Heart left ventricle (tissue), 16 donors: ENCODE measurements at regions not wholly inside any gene's neighbourhood (a gene's known extent, or its start where the extent isn't known, plus 50 kb on each side); places are given as distances from the start of the nearest gene placed in this dataset.

Experiments used
- ATAC-seq, 4 donors: fragments of 200-7000 bp; cut with Tn5 transposase; one replicate each; pipeline ENCODE4 v1.9.1; 2020 to 2022; ENCODE audit warnings: moderate library complexity in 4 of 4, mild to moderate bottlenecking in 3 of 4, moderate number of reproducible peaks in 1 of 4
- DNase-seq, 5 donors: peaks; one replicate each; pipeline ENCODE4 v3.0.0-alpha.2; 2020
- H3K27ac ChIP-seq, 12 donors: fragments of 200-600 bp; sonication (generic) in 4 of 12; one replicate each; pipeline versions ENCODE4 v1.5.0 to v1.8.0; 2016 to 2022; ENCODE audit warnings: mild to moderate bottlenecking in 2 of 12
- H3K27me3 ChIP-seq, 9 donors: fragments of 200-600 bp; sonication (generic) in 2 of 9; one replicate each; pipeline versions ENCODE4 v1.5.1 to v1.8.0; 2016 to 2022; ENCODE audit warnings: mild to moderate bottlenecking in 3 of 9
- H3K36me3 ChIP-seq, 9 donors: fragments of 200-600 bp; sonication (generic) in 2 of 9; one replicate each; pipeline versions ENCODE4 v1.5.0 to v1.8.0; 2018 to 2022; ENCODE audit warnings: mild to moderate bottlenecking in 2 of 9
- H3K4me1 ChIP-seq, 12 donors: fragments of 200-600 bp; sonication (generic) in 4 of 12; one replicate each; pipeline versions ENCODE4 v1.5.0 to v1.8.0; 2016 to 2022; ENCODE audit warnings: mild to moderate bottlenecking in 3 of 12
- H3K4me3 ChIP-seq, 12 donors: fragments of 200-600 bp; sonication (generic) in 4 of 12; one replicate each; pipeline versions ENCODE4 v1.5.0 to v1.8.0; 2017 to 2022; ENCODE audit warnings: mild to moderate bottlenecking in 9 of 12, moderate library complexity in 4 of 12
- H3K9me3 ChIP-seq, 12 donors: fragments of 200-600 bp; sonication (generic) in 4 of 12; one replicate each; pipeline versions ENCODE4 v1.5.0 to v1.8.0; 2016 to 2022; ENCODE audit warnings: mild to moderate bottlenecking in 1 of 12
- POLR2A ChIP-seq, 2 donors: fragments of 450-650 bp; IDR thresholded peaks; one replicate each; pipeline ENCODE4 v1.6.1; 2017; ENCODE audit warnings: antibody characterized with exemption in 2 of 2, mild to moderate bottlenecking in 2 of 2, moderate library complexity in 2 of 2
- WGBS, 4 donors: extraction: QIAGEN DNeasy Blood & Tissue Kit in 2 of 4; methylation state at CpG; one replicate each; pipeline versions ENCODE4 v1.1.5 to v1.1.7; 2013 to 2018; 5-methylcytosine and 5-hydroxymethylcytosine counted together
- intact Hi-C, 10 donors: fragments of 100-400 bp; cut with DNase I; formaldehyde crosslinking; loops; one replicate each; pipeline versions ENCODE4 v1.11.1 to v1.14.2; 2022
- TF ChIP-seq, protein P1 (sequence below), 12 donors: fragments of 200-600 bp; sonication (generic) in 4 of 12; IDR thresholded peaks; one replicate each; pipeline versions ENCODE4 v1.5.0 to v1.8.0; 2018 to 2022; ENCODE audit warnings: antibody characterized with exemption in 12 of 12, mild to moderate bottlenecking in 5 of 12
- donor health status: ischemic (EF 13 %, LVEDD 7.1; RV severe dilation, severe dysfunction).
- donor health status: healthy with polysubstance abuse.
- donor health status: DM: no; HTN: yes; CAD: no.
- donor health status: DM: no; HTN: no; CAD: no.
- donor health status: ischemic (EF 25% LVEDD 6.9; RV normal size, moderate dysfunction).
- donor health status: ischemic (EF 25% LVEDD 5.7; RV mildly dilated, moderate dysfunction).
- donor health status: healthy.
- donor health status: DM: yes; HTN: yes; CAD: no.
- donor health status: ischemic (EF 35%, LVEDD 5.7; RV mildly dilated, moderate dysfunction).
- donor health status: nonischemic (EF 11% LVEDD 7.7; RV severe dilation, severe dysfunction).
- donor health status: DM: yes; HTN: yes; CAD: no.
- donor health status: PGD.
- donor health status: ischemic (EF 29% LVEDD 5.4; RV normal size, mild dysfunction).
- donor health status: nonischemic (EF 23%, LVEDD 6.1; RV moderate dilation, normal function).

DNA sequence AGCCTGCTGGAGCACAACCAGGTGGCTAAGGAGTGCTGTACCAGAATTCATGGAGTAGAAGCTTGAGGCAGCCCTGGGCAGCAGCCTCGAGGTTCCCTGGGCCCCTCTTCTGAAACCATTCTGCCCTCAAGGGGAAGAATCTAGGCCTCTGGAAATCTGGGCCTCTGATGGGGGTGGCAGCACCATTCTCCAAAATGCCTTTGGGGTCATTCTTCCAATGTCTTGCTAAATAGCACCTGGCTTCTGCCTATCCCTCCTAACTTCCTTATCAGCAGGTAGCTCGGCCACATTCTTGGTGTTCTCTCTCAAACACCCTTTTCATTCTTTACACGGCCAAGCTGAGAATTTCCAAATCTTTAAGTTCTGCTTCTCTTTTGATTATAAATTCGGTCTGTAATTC, 473.6 kb downstream of the BCOR start:
- Histone ChIP-seq H3K27me3 (peaks cover 0 to under 1% (median 0%) of the 10 kb centered on the region in 9 donors), H3K9me3 (peaks cover 0 to 7% (median 0%) of the 10 kb centered on the region in 12 donors), H3K36me3 (no peaks in the 10 kb centered on the region), H3K27ac (no peak overlapping the region), H3K4me1 (peaks cover 0 to 3% (median 0%) of the 10 kb centered on the region in 12 donors), H3K4me3 (no peak overlapping the region)
- no peak for ATAC-seq
- WGBS, 4 donors: 68 to 95% (median 83%) methylated on average over 4 of the region's 4 CpGs
- no peak for DNase-seq
- intact Hi-C loops: no loop called here
- TF ChIP-seq POLR2A (IDR thresholded peaks at IDR 0.05): no peak
- TF ChIP-seq, protein P1, sequence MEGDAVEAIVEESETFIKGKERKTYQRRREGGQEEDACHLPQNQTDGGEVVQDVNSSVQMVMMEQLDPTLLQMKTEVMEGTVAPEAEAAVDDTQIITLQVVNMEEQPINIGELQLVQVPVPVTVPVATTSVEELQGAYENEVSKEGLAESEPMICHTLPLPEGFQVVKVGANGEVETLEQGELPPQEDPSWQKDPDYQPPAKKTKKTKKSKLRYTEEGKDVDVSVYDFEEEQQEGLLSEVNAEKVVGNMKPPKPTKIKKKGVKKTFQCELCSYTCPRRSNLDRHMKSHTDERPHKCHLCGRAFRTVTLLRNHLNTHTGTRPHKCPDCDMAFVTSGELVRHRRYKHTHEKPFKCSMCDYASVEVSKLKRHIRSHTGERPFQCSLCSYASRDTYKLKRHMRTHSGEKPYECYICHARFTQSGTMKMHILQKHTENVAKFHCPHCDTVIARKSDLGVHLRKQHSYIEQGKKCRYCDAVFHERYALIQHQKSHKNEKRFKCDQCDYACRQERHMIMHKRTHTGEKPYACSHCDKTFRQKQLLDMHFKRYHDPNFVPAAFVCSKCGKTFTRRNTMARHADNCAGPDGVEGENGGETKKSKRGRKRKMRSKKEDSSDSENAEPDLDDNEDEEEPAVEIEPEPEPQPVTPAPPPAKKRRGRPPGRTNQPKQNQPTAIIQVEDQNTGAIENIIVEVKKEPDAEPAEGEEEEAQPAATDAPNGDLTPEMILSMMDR (IDR thresholded peaks at IDR 0.05): no peak

GRCh38 chrX:39625810-39626209, 471.9 kb downstream of the BCOR start:
- Histone ChIP-seq H3K4me1 (no peaks in the 10 kb centered on the region), H3K4me3 (no peak overlapping the region), H3K27ac (no peak overlapping the region), H3K27me3 (peaks cover 0 to 3% (median 0%) of the 10 kb centered on the region in 9 donors), H3K36me3 (no peaks in the 10 kb centered on the region), H3K9me3 (peaks cover 0 to 7% (median 0%) of the 10 kb centered on the region in 12 donors)
- intact Hi-C loops: no loop called here
- DNase-seq (no peak), ATAC-seq (no peak)
- TF ChIP-seq, protein P1 (IDR thresholded peaks at IDR 0.05): no peak
- no peak for TF ChIP-seq POLR2A (IDR thresholded peaks at IDR 0.05)
- 77 to 96% (median 85%) methylated on average over 4 of the region's 4 CpGs for WGBS, 4 donors

GRCh38 chrX:39626749-39627148, 471.0 kb downstream of the BCOR start:
- H3K27ac ChIP-seq: no peak overlapping the region
- H3K9me3 ChIP-seq: peaks cover 0 to 7% (median 0%) of the 10 kb centered on the region in 12 donors
- TF ChIP-seq, protein P1 (IDR thresholded peaks at IDR 0.05): no peak
- no peak for TF ChIP-seq POLR2A (IDR thresholded peaks at IDR 0.05)
- intact Hi-C loops: no loop called here
- no peak overlapping the region for H3K4me3 ChIP-seq
- ATAC-seq (no peak), DNase-seq (no peak)
- peaks cover 0 to 3% (median 0%) of the 10 kb centered on the region in 9 donors for H3K27me3 ChIP-seq
- WGBS, 4 donors: 70 to 87% (median 76%) methylated on average over 7 of the region's 7 CpGs
- H3K4me1 ChIP-seq: no peaks in the 10 kb centered on the region
- H3K36me3 ChIP-seq: no peaks in the 10 kb centered on the region

- no peak overlapping the region for H3K27ac ChIP-seq
- WGBS, 4 donors: 22 to 40% (median 28%) methylated on average over 5 of the region's 5 CpGs
- ATAC-seq (no peak), DNase-seq (peak in 2 of 5 donors; percentile 33 to 54)
- H3K4me3 ChIP-seq: no peak overlapping the region
- H3K4me1 ChIP-seq: no peaks in the 10 kb centered on the region
- intact Hi-C loops: no loop called here
- H3K9me3 ChIP-seq: peaks cover 0 to 7% (median 0%) of the 10 kb centered on the region in 12 donors
- TF ChIP-seq, protein P1 (IDR thresholded peaks at IDR 0.05): no peak
- no peak for TF ChIP-seq POLR2A (IDR thresholded peaks at IDR 0.05)
- no peaks in the 10 kb centered on the region for H3K36me3 ChIP-seq
- H3K27me3 ChIP-seq: peaks cover 0 to 3% (median 0%) of the 10 kb centered on the region in 9 donors
These were observed 470.5 kb downstream of the BCOR start for GRCh38 chrX:39627257-39627656.
